ENCODE measurements at regions not wholly inside any gene's neighbourhood (a gene's known extent, or its start where the extent isn't known, plus 50 kb on each side); places are given as distances from the start of the nearest gene placed in this dataset.

DNA sequence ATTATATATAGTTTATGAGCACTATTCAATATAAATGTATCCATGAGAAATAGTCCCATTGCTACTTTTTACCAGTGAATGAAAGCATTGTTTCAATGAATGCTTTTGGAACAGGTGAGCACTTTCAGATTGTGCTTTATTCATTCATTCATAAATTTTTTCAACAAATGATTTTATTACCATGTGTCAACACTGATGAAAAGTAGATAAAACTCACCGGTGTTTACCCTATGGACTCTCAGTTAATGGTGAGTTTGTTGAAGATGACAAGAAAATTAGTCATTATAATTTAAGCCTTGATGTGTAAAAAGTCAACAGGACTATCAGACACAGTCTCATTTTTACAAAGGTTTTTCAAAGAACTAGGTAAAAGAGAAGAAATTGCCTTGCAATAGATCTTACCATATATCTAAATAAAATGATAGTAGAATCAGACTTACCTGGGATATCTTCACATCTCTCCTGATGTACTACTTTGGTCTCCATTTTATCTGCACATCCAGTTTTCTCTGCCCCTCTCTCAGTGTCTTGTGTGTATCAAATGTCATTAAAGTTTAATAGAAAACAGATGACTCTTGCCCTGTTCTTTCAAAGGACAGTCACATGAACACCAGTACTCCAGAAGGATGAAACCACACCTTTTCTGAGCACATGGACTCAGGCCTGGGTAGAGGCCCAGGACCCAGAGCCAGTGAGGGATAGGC lies 325.3 kb upstream of the RND3 start:
- DNase-seq, result no peak

DNA sequence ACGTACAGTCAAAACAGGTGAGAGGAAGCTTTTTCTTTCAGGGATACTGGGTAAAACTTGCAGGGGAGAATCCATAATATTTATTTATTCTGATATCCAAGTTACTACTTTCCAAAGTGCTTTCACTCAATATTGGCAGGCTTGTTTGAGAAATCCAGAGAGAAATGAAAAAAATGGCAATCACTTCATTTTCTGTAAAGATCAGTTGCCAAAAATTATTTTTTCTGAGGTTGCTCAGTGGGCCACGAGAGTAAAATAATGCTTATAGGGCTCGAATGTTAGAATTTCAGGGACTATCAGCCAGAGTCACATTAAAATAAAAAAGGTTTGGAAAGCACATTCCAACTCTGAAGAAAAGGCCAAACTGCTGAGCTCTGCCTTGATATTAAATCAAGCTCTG lies 324.6 kb upstream of the RND3 start:
- DNase-seq, result no peak

DNA sequence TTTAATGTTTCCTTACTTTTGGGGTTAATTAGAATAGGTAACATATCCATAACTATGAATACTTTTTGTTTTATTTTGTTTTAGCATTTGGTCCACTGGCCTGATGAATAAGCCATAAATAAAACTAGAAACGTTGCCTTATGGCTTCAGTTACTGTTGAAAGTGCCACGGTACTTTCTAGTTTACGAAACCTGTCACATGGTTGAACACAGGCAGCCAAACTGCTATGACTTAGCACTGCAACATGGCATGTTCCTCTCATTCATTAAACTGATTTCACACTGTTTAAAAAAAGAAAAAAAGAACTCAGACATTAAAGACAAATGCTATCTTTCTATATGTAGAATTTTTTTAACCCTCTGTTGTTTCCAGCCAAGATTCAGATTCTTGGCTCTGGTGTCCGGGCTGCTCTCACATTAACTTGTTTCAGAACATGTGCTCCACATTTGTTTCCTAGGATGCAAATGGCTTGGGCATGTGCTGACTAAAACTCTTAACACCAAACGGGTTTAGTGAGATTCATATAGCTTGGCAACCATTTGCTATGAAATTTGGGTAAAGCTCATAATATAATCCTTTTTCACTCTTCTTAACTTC lies 323.9 kb upstream of the RND3 start:
- no peak for DNase-seq

DNA sequence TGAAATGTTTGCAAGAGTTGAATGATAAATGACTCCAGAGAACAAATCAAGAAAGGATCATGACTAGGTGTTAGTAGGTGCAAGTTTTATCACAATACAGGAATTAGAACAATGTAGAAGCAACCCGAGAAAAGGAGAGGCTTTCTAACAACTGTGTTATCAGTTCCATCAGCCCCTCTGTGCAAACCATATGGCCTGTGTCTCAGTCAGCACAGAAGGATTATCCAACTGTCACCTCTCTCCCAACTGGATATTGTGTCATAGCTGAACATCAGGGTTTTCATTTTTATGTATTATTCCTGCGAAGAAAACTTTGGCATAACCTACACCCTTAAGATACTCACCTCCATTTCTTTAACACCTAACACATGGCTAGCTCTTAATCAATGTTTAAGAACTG lies 321.6 kb upstream of the RND3 start:
- peak; percentile 89 for DNase-seq

DNA sequence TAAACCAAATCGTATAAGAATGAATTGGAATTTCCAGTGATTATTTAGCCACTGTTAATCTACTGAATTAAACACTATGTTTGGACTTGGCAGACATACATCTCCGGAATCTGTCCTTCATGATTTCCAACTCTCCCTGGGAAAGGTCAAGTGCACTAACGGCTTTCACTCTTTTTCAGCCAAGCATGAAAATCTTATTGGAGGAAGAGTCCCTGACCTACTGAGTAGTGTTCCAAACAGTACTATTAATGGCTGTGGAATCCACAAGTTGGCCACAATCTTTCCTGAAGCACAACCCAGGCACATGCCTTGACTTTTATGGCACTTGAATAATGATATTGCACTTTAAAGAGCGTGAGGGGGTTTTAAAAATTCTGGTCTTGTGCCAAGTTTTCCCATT lies 318.9 kb upstream of the RND3 start:
- no peak for DNase-seq

DNA sequence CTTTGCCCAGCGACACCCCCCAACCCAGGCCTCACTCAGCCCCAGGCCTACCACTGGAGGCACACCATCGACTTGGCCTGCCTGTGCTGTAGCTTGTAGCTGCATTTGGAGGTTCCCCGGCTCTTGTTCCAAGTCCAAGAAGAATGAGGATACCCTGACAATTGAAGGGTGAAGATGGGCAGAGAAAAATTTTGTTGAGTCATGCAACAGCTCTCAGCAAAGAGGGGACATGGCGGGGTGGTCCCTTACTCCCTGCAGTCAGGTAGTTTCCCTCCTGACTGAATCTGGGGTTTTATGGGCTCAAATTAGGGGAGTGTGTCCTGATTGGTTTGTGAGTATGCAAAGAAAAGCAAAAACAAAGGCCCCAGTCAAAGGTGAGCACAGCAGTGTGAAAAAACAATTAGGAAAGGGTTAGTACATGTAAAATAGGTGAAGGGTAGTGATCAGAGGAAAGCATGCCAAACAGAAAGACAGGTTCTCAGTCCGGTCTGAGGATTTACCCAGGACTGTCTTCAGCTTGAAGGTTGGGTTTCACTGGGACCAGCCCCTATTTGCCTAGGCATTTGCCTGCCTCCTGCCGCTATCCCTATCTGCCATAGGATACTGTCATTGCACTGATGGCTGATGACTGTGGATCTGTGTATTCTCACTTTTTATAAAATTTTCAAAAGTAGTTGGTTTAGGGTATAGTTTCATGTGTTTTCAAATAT lies 316.4 kb upstream of the RND3 start:
- no peak for DNase-seq

DNA sequence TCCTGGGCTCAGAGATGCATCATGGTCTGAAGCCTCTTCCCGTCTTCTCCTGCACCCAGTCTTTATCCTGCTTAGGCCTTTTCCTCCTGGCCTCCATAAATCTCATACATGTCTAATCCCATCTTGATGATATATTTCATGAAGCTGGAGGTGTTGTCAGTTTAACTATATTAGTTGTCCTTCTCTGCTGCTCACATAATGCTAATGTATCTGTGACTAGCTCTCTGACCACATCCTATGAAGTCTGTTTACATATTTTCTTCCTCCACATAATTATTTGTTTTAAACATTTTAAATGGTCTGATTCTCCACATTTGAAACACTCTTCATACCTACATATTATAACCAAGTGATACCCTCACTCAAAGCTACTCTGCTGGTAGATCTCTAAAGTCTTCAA lies 315.2 kb upstream of the RND3 start:
- DNase-seq, result peak; percentile 59

DNA sequence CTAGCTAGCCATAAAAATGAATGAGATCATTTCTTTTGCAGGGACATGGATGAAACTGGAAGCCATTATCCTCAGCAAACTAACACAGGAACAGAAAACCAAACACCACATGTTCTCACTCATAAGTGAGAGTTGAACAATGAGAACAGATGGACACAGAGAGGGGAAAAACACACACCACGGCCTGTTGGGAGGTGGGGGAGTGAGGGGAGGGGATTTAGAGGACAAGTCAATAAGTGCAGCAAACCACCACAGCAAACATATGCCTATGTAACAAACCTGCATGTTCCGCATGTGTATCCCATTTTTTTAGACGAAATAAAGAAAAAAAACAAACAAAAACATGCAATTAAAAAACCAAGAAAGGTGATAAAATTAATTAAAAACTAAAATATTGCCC lies 308.8 kb upstream of the RND3 start:
- DNase-seq, result peak; percentile 87

DNA sequence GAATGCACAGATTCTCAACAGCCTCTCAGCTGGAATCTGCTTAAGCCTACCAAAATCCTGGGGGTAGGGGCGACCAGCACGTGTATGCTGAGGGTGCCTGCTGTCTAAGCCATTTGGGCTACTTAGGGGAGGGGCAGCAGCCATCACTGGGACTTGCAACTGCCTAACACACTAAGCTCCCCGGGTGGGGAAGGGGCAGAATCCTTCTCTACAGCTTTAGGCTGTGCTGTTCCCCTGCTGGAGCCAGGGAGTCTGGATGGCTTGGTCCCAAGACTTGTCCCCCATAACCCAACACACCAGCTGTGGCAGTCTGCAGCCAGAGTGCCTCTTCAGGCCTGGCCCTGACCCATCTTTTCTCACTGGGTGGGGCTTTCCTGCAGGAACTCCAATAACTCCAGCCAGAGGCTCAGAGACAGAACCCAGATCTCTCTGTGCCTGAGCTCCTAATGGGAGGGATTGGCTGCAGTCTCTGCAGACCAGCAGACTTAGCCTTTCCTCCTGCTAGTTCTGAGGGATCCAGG lies 305.4 kb upstream of the RND3 start:
- DNase-seq, result peak; percentile 75

DNA sequence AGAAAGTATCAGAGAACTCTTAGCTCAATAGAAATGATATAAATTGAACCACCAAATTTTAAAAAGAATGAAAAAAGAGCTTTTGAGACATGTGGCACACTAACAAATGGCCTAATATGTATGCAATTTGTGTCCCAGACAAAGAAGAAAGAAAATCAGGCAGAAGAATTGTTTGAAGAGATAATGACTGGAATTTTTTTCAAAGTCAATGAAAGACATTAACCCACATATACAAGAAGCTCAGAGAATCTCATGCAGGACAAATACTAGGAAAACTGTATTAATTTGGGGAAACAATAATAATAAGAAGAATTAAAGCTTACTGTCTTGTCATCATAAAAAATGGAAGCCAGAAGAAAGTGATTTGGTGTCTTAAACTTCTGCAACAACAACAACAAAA lies 304.1 kb upstream of the RND3 start:
- no peak for DNase-seq

DNA sequence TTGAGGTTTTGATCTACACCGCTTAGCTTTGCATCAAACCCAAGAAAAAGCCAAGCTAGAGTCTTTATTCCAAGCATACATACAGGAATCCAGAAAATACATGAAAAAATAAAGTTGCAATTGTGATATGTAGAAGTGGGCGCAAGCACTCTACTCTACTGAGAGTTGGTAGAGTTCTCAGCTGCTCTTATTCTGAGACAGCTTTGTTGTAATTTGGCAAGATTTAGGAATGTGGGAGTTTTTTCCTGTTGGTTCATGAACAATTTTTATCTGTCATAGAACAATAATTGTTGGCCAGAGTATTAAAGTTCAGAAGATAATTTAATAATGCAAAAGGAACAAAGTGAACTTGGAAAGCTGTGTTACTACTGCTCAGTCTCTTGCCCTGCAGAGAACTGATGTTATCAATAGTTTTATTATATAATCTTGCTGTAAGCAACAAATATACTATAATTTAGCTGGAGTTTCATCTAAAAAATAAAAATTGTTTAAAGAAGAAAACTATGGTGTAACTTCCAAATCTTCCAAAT lies 302.0 kb upstream of the RND3 start:
- no peak for DNase-seq

DNA sequence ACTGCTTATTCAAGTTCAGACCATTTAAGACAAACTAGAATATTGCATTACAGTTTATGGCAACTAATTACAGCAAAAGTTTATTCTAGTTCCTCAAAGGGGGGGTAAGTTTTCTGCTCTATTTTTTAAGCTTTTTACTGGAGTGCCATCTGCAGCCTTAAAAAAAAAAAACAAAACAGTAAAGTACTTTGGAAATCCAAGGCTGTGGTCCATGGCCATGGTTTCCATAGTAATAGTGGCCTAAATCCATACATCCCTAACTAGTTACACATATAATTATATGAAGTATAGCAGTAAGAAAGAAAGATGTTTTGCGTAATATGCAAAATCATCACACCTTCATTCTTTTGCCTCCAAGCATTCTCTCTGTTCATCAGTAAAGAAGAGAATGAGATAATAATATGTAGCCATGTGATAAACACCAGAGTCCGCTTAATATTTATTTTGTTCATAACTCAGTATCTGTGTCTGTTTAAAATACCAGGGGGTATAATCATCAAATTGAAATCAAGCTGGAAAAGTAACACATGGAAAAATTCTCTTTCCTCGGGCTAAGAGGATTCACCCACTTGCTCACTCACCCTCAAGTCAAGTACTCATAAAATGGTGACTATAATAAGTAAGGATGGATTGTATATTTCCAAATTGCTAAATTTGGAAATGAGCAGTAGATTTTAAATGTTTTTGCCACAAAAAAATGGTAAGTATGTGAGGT lies 301.1 kb upstream of the RND3 start:
- no peak for DNase-seq

DNA sequence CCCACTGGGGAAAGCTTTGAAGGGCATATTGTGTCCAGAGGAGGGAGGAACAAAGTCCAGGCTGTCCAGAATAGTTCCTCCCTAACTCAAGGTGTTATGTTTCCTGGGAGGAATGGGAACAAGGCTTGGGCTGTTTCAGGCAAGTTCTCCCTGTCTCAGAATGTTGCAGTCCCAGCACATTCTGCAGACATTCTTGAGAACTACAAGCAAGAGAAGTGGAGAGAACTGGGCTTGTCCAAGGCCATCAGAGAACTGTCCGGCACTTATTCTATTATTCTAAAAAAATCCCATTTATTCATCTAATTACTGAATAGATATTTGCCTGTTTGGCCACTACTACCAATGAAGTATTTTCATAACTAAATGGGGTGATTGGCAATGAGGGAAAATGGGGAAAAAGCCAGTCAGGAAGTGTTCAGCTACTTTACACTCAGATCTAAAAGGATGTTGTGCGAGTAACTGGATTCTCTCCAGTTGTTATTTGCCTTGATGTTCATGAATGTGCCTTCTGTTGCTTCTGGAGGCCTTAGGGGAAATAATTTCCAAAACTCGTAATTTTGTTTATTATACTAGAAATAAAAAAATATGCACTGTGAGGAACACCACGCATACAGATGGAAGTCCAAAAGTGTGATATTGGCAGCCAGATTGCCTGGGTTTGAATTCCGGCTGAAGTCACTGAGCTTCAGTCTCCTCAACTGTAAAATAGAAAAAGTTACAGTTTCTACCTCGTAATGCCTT lies 300.1 kb upstream of the RND3 start:
- no peak for DNase-seq

DNA sequence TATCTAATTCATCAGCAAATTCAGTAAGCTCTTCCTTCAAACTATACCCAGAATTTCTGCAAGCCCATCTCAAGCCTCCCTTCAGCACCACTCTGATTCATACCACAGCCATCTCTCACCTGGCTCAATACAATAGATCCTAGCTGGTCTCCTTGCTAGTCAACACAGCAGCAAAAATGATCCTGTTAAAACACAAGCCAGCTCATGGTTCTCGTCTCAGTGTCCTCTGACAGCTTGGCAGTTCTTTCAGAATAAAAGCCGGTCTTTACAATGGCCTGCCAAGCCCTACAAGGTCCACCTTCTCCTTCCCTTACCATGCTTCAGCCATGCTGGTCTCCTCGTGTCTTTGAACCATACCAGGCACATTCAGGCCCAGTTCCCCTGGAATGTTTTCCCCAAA lies 296.9 kb upstream of the RND3 start:
- DNase-seq, result peak; percentile 9

DNA sequence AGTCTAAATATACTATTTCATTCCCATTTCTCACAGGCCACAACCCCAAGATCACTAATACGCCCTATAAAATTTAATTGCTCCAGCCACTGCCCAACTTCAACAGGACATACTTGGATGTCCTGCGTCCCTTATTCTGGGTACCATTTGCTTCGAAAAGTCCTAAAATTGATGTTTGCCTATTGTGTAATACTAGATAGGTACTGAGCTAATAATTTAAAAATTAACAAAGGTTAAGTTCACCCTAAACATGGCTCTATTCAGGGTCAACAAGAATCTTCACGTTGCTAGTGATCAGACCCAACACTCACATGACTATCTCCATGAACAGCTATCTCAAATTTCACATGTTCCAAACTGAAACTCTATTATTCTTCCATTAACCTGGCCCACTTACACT lies 296.4 kb upstream of the RND3 start:
- DNase-seq, result no peak

DNA sequence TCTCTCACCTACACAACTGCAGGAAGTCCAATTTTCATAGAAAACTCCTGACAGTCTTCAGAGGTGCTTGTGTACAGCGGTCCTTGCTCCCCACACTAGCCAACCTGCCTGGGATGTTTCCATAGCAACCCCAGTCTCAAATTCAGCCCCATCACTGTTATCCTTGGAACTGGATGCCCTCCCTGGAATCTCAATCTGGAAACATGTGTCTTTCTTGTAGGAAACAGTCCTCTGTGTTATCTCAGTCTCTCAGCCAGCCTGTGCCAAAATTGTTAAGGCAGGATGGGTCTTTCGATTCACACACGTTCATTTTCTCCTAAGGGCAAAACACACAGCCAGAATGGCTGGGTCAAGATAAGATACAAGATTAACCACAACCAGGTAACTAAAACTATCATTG lies 295.5 kb upstream of the RND3 start:
- DNase-seq, result no peak

DNA sequence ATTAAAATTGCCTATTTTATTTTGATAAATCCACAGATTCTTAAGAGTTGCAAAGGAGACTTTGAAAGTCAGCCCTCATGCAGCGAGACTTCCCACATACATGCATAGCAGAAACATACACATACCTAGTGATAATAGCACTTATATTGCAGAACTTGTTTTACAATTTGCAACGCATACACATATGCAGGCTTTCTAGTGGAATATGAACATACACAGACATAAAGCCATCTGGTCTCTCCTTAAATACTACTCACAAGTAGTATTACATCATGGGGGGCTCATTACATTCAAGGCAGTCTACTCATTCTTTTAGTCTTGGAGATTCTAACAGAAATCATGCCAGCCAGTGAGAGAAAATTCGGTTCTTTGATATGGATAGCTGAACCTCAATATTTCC lies 295.1 kb upstream of the RND3 start:
- no peak for DNase-seq

DNA sequence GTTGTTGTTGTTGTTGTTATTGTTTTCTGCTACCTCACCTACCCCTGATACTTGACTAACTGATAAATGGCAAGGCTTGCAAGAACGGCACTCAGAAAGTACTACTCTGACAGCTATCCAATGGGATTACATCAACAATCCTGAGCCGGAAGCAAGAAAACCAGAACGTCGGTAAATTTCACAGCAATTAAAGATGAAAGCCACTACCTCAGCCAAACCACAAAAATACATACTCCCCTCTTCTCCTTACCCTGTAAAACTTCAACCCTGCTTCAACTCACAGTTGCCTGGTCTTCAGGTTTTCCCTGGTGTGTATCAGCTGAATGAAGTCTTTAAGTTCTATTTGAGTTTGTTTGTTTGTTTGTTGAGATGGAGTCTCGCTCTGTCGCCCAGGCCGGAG lies 293.7 kb upstream of the RND3 start:
- no peak for DNase-seq

DNA sequence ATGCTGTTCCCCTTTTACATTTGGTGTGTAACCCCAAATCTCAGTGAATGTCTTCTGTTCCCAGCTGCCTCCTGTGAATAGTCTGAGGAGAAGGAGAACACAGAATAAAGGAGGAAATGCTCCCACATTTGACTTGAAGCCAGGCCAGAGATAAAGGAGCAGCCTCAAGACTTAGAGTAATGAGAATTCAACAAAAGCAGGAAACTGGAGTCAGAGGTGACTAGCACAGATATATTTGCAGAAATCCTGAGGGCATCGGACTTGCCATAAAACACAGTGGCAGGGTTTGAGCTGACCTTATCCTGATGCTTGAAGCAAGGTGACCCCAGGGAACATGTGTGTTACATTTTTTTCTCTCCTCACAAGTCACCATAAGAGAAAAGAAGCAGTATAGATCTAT lies 291.4 kb upstream of the RND3 start:
- no peak for DNase-seq

DNA sequence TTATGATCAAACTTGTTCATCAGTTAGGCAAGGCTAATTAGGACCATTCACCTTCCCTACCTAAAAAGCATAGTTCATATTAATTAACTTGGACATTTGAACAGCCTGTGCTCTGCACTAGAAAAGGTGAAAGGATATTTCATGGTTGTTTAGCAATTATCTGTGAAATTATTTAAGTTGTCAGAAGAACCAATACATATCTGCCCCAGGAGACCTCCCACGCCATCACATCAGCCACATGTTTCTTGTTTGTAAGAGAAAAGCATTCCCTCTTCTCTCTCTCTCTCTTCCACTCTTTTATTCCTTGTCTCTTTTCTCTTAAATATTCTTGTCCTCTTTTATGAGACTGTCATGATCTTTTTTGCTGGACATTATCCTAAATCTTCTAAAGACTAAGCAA lies 282.0 kb upstream of the RND3 start:
- no peak for DNase-seq

DNA sequence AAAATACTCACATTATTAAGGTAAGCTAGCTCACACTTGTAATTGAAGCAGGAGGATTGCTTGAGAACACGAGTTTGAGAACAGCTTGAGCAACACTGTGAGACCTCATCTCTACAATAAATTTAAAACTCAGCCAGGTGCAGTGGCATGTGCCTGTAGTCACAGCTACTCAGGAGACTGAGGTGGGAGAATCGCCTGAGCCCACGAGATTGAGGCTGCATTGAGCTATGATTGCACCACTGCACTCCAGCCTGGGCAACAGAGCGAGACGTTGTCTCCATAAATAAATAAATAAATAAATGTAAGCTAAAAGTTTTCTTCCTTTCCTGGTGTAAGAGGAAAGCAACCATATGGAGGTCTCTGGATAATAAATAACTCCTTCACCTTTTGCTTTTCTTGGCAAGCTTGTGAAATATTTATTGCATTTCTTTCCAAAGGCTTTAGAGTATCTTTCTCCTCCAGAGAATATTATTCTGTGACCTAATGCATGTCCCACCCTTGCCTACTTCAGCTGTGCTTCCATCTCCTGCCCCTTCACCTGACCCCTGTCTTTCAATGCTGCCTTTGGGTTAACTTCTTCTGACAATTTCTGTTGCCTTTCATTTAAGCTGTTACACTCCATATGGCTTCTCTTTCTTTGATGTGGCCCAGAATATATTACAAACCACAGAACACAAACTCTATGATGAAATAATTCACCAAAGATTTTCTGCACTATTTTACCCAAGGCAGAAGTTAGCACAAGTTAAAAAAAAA lies 280.7 kb upstream of the RND3 start:
- no peak for DNase-seq

DNA sequence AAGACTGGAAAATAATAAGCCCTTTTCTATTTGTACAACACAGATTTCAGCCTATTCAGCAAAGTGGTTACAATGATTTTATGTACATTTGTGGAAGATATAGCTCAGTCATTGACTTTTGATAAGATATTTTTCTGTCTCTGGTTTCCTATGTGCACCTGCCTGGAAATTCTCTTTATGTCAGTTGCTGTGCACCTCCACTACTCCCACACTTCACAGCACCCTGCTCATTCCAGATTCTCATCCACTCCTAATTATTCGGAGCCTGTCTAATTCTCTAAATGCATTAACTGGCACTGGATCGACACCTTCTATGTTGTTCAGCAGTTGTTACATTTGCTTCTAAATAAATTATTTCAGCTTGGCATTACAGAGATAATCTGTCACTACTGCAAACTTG lies 275.1 kb upstream of the RND3 start:
- peak; percentile 7 for DNase-seq

All from NCI-H82 (cell line).